Gastrocnemius medialis (tissue), 4 donors: ENCODE measurements at regions not wholly inside any gene's neighbourhood (a gene's known extent, or its start where the extent isn't known, plus 50 kb on each side); places are given as distances from the start of the nearest gene placed in this dataset.

Experiments
- ATAC-seq, 2 donors: fragments of 150-250 bp; one replicate each; pipeline ENCODE4 v1.9.1; 2016
- DNase-seq, 2 donors: peaks; one replicate each; pipeline ENCODE4 v3.0.0-alpha.2; 2019
- H3K27ac ChIP-seq, 4 donors: fragments of 200-600 bp; sonication (generic); 1 replicate in 1 of 4; 2 replicates in 3 of 4; pipeline ENCODE4 v1.5.1; 2016 to 2018; ENCODE audit warnings: mild to moderate bottlenecking in 2 of 4, moderate library complexity in 1 of 4
- H3K27me3 ChIP-seq, 3 donors: fragments of 200-600 bp; sonication (generic) in 2 of 3; 1 replicate in 1 of 3; 2 replicates in 2 of 3; pipeline versions ENCODE4 v1.5.1 to v1.6.0; 2016 to 2019; ENCODE audit warnings: mild to moderate bottlenecking in 1 of 3, moderate library complexity in 1 of 3
- H3K36me3 ChIP-seq, 2 donors: fragments of 200-600 bp; sonication (generic) in 1 of 2; one replicate each; pipeline ENCODE4 v1.5.1; 2017 to 2018
- H3K4me1 ChIP-seq, 2 donors: fragments of 200-600 bp; sonication (generic) in 1 of 2; one replicate each; pipeline ENCODE4 v1.5.1; 2016 to 2017; ENCODE audit warnings: mild to moderate bottlenecking in 2 of 2
- H3K4me3 ChIP-seq, 4 donors: fragments of 200-600 bp; sonication (generic) in 3 of 4; 1 replicate in 1 of 4; 2 replicates in 3 of 4; pipeline ENCODE4 v1.5.1; 2016 to 2019; ENCODE audit warnings: mild to moderate bottlenecking in 2 of 4
- H3K9me3 ChIP-seq, 3 donors: fragments of 200-600 bp; sonication (generic) in 2 of 3; 1 replicate in 1 of 3; 2 replicates in 2 of 3; pipeline ENCODE4 v1.5.1; 2016 to 2019
- CTCF ChIP-seq, 5 experiments: fragments of 450-650 bp in 3 of 5; fragments of 200-600 bp in 2 of 5; sonication (generic) in 2 of 5; IDR thresholded peaks in 4 of 5; conservative IDR thresholded peaks in 1 of 5; 1 replicate in 4 of 5; 2 replicates in 1 of 5; pipeline ENCODE4 v1.5.1; 2016 to 2019; ENCODE audit warnings: antibody characterized with exemption in 5 of 5, mild to moderate bottlenecking in 3 of 5, moderate library complexity in 3 of 5
- POLR2A ChIP-seq, 2 donors: fragments of 450-650 bp; IDR thresholded peaks; one replicate each; pipeline ENCODE4 v1.6.1; 2017; ENCODE audit warnings: antibody characterized with exemption in 2 of 2, mild to moderate bottlenecking in 2 of 2, moderate library complexity in 2 of 2
- in situ Hi-C, 4 donors: fragments of 200-750 bp; cut with MboI; loops; one replicate each; pipeline versions ENCODE4 v1.15.0 to v1.8.0; 2017; ENCODE audit warnings: low sequenced_read_pairs in 4 of 4
- intact Hi-C: fragments of 100-400 bp; cut with DNase I; formaldehyde crosslinking; loops from one replicate; pipeline ENCODE4 v1.15.1; 2023; ENCODE audit warnings: low total_unique reads

GRCh38 chr4:75144475-75144874, 211.6 kb downstream of the PARM1 start:
- Histone ChIP-seq H3K4me1 (no peaks in the 10 kb centered on the region), H3K4me3 (no peak overlapping the region), H3K9me3 (no peaks in the 10 kb centered on the region), H3K27ac (no peak overlapping the region), H3K36me3 (no peaks in the 10 kb centered on the region), H3K27me3 (no peaks in the 10 kb centered on the region)
- TF ChIP-seq POLR2A (IDR thresholded peaks at IDR 0.05) = no peak
- TF ChIP-seq CTCF (IDR thresholded peaks at IDR 0.05 in 4 of 5, conservative IDR thresholded peaks at IDR 0.05 in 1 of 5) = no peak
- intact Hi-C loops (no loop called here), in situ Hi-C loops (no loop called here)
- ATAC-seq (no peak), DNase-seq (no peak)

- ATAC-seq (no peak), DNase-seq (no peak)
- TF ChIP-seq CTCF (IDR thresholded peaks at IDR 0.05 in 4 of 5, conservative IDR thresholded peaks at IDR 0.05 in 1 of 5) = no peak
- no peak for TF ChIP-seq POLR2A (IDR thresholded peaks at IDR 0.05)
- in situ Hi-C loops = no loop called here
- Histone ChIP-seq H3K4me3 (no peak overlapping the region), H3K4me1 (no peaks in the 10 kb centered on the region), H3K36me3 (no peaks in the 10 kb centered on the region), H3K9me3 (no peaks in the 10 kb centered on the region), H3K27ac (peak overlapping the region in 1 of 4 donors; percentile 16), H3K27me3 (no peaks in the 10 kb centered on the region)
- intact Hi-C loops = no loop called here
Measured at GRCh38 chr4:75142850-75143249, 209.9 kb downstream of the PARM1 start.

DNA sequence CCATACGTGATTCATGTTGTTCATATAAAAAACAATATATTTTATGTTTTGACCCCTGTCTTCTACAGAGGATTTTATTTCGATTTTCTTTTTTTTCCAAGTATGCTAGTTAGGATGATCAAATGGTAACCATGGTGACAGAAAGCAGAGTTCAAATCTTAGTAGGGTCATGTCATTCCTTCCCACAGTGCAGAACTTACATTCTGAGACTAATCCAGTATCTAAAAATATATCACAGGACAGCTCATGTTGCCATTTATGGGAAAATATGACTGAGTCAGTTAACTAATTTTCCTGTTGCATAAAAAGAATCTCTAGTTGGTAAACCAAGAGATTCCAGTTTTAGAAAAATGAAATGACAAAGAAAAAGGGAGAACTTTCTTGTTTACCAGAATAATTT, 209.5 kb downstream of the PARM1 start:
- Histone ChIP-seq H3K36me3 (no peaks in the 10 kb centered on the region), H3K27me3 (no peaks in the 10 kb centered on the region), H3K9me3 (no peaks in the 10 kb centered on the region), H3K27ac (peak overlapping the region in 1 of 4 donors; percentile 16), H3K4me1 (no peaks in the 10 kb centered on the region), H3K4me3 (no peak overlapping the region)
- ATAC-seq = no peak
- no peak for DNase-seq
- TF ChIP-seq POLR2A (IDR thresholded peaks at IDR 0.05) = no peak
- TF ChIP-seq CTCF (IDR thresholded peaks at IDR 0.05 in 4 of 5, conservative IDR thresholded peaks at IDR 0.05 in 1 of 5) = no peak
- in situ Hi-C loops (no loop called here), intact Hi-C loops (no loop called here)

- H3K27me3 ChIP-seq = no peaks in the 10 kb centered on the region
- DNase-seq (no peak), ATAC-seq (no peak)
- no peak overlapping the region for H3K4me3 ChIP-seq
- no peak overlapping the region for H3K27ac ChIP-seq
- TF ChIP-seq CTCF (IDR thresholded peaks at IDR 0.05 in 4 of 5, conservative IDR thresholded peaks at IDR 0.05 in 1 of 5) (no peak), POLR2A (IDR thresholded peaks at IDR 0.05) (no peak)
- in situ Hi-C loops = no loop called here
- H3K9me3 ChIP-seq = no peaks in the 10 kb centered on the region
- H3K36me3 ChIP-seq = no peaks in the 10 kb centered on the region
- no peaks in the 10 kb centered on the region for H3K4me1 ChIP-seq
- intact Hi-C loops = no loop called here
Measured at GRCh38 chr4:75141162-75141561, 208.2 kb downstream of the PARM1 start.

GRCh38 chr4:75137302-75137701, 204.4 kb downstream of the PARM1 start:
- intact Hi-C loops (no loop called here), in situ Hi-C loops (no loop called here)
- TF ChIP-seq POLR2A (IDR thresholded peaks at IDR 0.05) (no peak), CTCF (IDR thresholded peaks at IDR 0.05 in 4 of 5, conservative IDR thresholded peaks at IDR 0.05 in 1 of 5) (no peak)
- Histone ChIP-seq H3K4me3 (no peak overlapping the region), H3K36me3 (no peaks in the 10 kb centered on the region), H3K9me3 (no peaks in the 10 kb centered on the region), H3K27me3 (no peaks in the 10 kb centered on the region), H3K4me1 (no peaks in the 10 kb centered on the region), H3K27ac (no peak overlapping the region)
- ATAC-seq = no peak
- no peak for DNase-seq
